K562 (cell line): ENCODE measurements at regions not wholly inside any gene's neighbourhood (a gene's known extent, or its start where the extent isn't known, plus 50 kb on each side); places are given as distances from the start of the nearest gene placed in this dataset.

Experiments
- ATAC-seq: fragments of 200-7000 bp; cut with Tn5 transposase; 3 replicates; pipeline ENCODE4 v1.9.1; 2020; ENCODE audit warnings: moderate library complexity
- BruUV-seq: library from RNA; stranded (reverse); fragments of 400-500 nt; replicated peaks from 2 replicates; lab custom pipeline; 2021; lab: Mats Ljungman, UMichigan
- CTCF ChIA-PET: fragments of 300-600 bp; formaldehyde crosslinking; extraction: SDS; loops from one replicate; lab custom pipeline; 2021; ENCODE audit warnings: low intra/inter-chr PET ratio; lab: Yijun Ruan, JAX
- POLR2A ChIA-PET: fragments of 300-600, 350-650 bp; sonication (Branson Sonifier 250); formaldehyde crosslinking; extraction: SDS; loops from one replicate; lab custom pipeline; 2021; ENCODE audit warnings: antibody characterized with exemption, inconsistent platforms; lab: Yijun Ruan, JAX
- DNase-seq, 4 experiments: peaks; one replicate each; pipeline versions ENCODE4 v3.0.0 to v3.0.0-alpha.2; 2011 to 2018; ENCODE audit warnings: low spot score in 3 of 4, mixed read lengths in 3 of 4; ENCODE audit errors: extremely low read depth in 1 of 4
- FAIRE-seq: peaks from 2 replicates; lab custom pipeline; 2011; peaks lifted over from hg19 to GRCh38; lab: Jason Lieb, UNC
- H2AFZ ChIP-seq: 2 replicates; pipeline ENCODE4 v1.6.0; 2011; ENCODE audit warnings: low read depth, low read length, control low read depth, inconsistent platforms
- H3K27ac ChIP-seq: fragments of 200-600 bp; 3 replicates; pipeline ENCODE4 v1.8.0; 2011; ENCODE audit warnings: low read depth, mild to moderate bottlenecking, control low read depth, inconsistent platforms, low read length, moderate library complexity, mixed read lengths; ENCODE audit errors: extremely low read depth
- H3K27me3 ChIP-seq, 2 experiments: fragments of 300-600 bp in 1 of 2; 2 replicates in 1 of 2; 3 replicates in 1 of 2; pipeline versions ENCODE4 v1.6.0 to v1.8.0; 2011; ENCODE audit warnings: inconsistent platforms in 2 of 2, low read length in 2 of 2, mild to moderate bottlenecking in 1 of 2, mixed read lengths in 1 of 2, moderate library complexity in 1 of 2; ENCODE audit not compliant: control insufficient read depth in 2 of 2, insufficient read depth in 2 of 2
- H3K36me3 ChIP-seq: fragments of 300-600 bp; 3 replicates; pipeline ENCODE4 v1.8.0; 2011; ENCODE audit warnings: mild to moderate bottlenecking, low read length, inconsistent platforms; ENCODE audit not compliant: control insufficient read depth, insufficient read depth
- H3K4me1 ChIP-seq, 2 experiments: fragments of 200-600 bp in 1 of 2; replicated peaks in 1 of 2; 2 replicates in 1 of 2; 3 replicates in 1 of 2; pipeline versions ENCODE4 v1.5.1 to v1.8.0; 2011; ENCODE audit warnings: inconsistent platforms in 2 of 2, low read length in 2 of 2, mild to moderate bottlenecking in 1 of 2, mixed read lengths in 1 of 2, moderate library complexity in 1 of 2; ENCODE audit not compliant: control insufficient read depth in 2 of 2, insufficient read depth in 2 of 2
- H3K4me2 ChIP-seq: 2 replicates; pipeline ENCODE4 v1.6.1; 2011; ENCODE audit warnings: low read length, control low read depth, inconsistent platforms, mixed read lengths; ENCODE audit not compliant: insufficient read depth
- H3K4me3 ChIP-seq: fragments of 200-600 bp; sonication (generic), shearing (Covaris generic); 2 replicates; pipeline ENCODE4 v1.5.1; 2016; ENCODE audit warnings: control low read depth, inconsistent platforms
- H3K79me2 ChIP-seq: fragments of 200-600 bp; 3 replicates; pipeline ENCODE4 v1.8.0; 2011; ENCODE audit warnings: low read length, inconsistent platforms; ENCODE audit not compliant: control insufficient read depth, insufficient read depth
- H3K9ac ChIP-seq, 2 experiments: 2 replicates each; pipeline versions ENCODE4 v1.6.0 to v1.6.1; 2011; ENCODE audit warnings: low read depth in 2 of 2, low read length in 2 of 2, control low read depth in 1 of 2, inconsistent platforms in 1 of 2, mild to moderate bottlenecking in 1 of 2, mixed read lengths in 1 of 2; ENCODE audit not compliant: insufficient read depth in 1 of 2
- H3K9me1 ChIP-seq: one replicate; pipeline ENCODE4 v1.6.0; 2011; ENCODE audit warnings: inconsistent platforms, mild to moderate bottlenecking, low read length, moderate library complexity; ENCODE audit not compliant: control insufficient read depth, insufficient read depth
- H3K9me3 ChIP-seq: replicated peaks from 2 replicates; pipeline ENCODE4 v1.5.1; 2011; ENCODE audit warnings: low read depth, low read length, inconsistent platforms; ENCODE audit not compliant: control insufficient read depth, insufficient read depth
- H4K20me1 ChIP-seq: replicated peaks from 2 replicates; pipeline ENCODE4 v1.6.1; 2011; ENCODE audit warnings: low read length, inconsistent platforms, mixed read lengths; ENCODE audit not compliant: control insufficient read depth, insufficient read depth
- BHLHE40 ChIP-seq: IDR thresholded peaks from 2 replicates; pipeline ENCODE4 v1.6.1; 2011; ENCODE audit warnings: low read length, improper control_type of control experiment
- BRCA1 ChIP-seq, 2 experiments: fragments of 450-650 bp in 1 of 2; sonication (generic) in 1 of 2; formaldehyde crosslinking in 1 of 2; IDR thresholded peaks; 2 replicates each; pipeline versions ENCODE4 v1.5.0 to v1.6.1; 2017 to 2020; ENCODE audit warnings: mild to moderate bottlenecking in 1 of 2, missing genetic modification reagents in 1 of 2
- E2F8 ChIP-seq: fragments of 450-650 bp; IDR thresholded peaks from 2 replicates; pipeline ENCODE4 v1.7.1; 2018; ENCODE audit warnings: mild to moderate bottlenecking, low read depth; ENCODE audit not compliant: partially characterized antibody
- NELFE ChIP-seq: IDR thresholded peaks from 2 replicates; pipeline ENCODE4 v1.6.1; 2011; ENCODE audit warnings: mild to moderate bottlenecking; ENCODE audit not compliant: insufficient read depth, insufficient read length
- POLR2G ChIP-seq: fragments of 200-400 bp; formaldehyde crosslinking; IDR thresholded peaks from 2 replicates; pipeline ENCODE4 v1.6.1; 2017; ENCODE audit warnings: low read depth, mild to moderate bottlenecking, antibody characterized with exemption, low read length, moderate library complexity
- RHOXF2B ChIP-seq: fragments of 250-450 bp; sonication (Bioruptor Pico); conservative IDR thresholded peaks from 2 replicates; pipeline ENCODE4 v1.5.1; 2021
- WGBS: fragments of 100-300 bp; shearing (Covaris generic); methylation state at CpG from one replicate; pipeline ENCODE4 v1.1.6; 2016; ENCODE audit warnings: low coverage, mixed read lengths; ENCODE audit not compliant: insufficient coverage; ENCODE audit errors: missing lambda C conversion rate; 5-methylcytosine and 5-hydroxymethylcytosine counted together
- in situ Hi-C: fragments of 300-500 bp; cut with MboI; formaldehyde crosslinking; loops from 4 replicates; pipeline ENCODE4 v1.15.0; 2018; ENCODE audit warnings: inconsistent platforms, mixed read lengths
- intact Hi-C: fragments of 100-400 bp; cut with micrococcal nuclease; formaldehyde crosslinking; loops from 2 replicates; pipeline ENCODE4 v1.14.2; 2022

GRCh38 chr22:49451070-49451840 is 376.4 kb downstream of the BRD1 start:
- ATAC-seq (0 out of 3 replicates have a peak, but pooled peaks have one; percentile 26), DNase-seq (no peak), FAIRE-seq (no peak)
- Histone ChIP-seq H3K4me2 (no peak overlapping the region), H3K79me2 (no peaks in the 10 kb centered on the region; the same call in 2 of the 3 replicates), H3K27ac (no peak overlapping the region), H3K36me3 (peaks cover 2% of the 10 kb centered on the region; the same call in 1 of the 3 replicates), H3K9me3 (no peaks in the 10 kb centered on the region), H2AFZ (no peak overlapping the region), H3K4me1 (peaks cover 11 to 14% of the 10 kb centered on the region in 2 experiments; a peak in 4 of 5 replicates), H3K4me3 (no peak overlapping the region), H3K9ac (no peak overlapping the region), H4K20me1 (peaks cover 8% of the 10 kb centered on the region; the same call in 1 of the 2 replicates), H3K9me1 (peaks cover 3% of the 10 kb centered on the region), H3K27me3 (no peaks in the 10 kb centered on the region)
- in situ Hi-C loops (no loop called here), intact Hi-C loops (no loop called here)
- 67% methylated on average over 14 of the region's 17 CpGs for WGBS
- ChIA-PET POLR2A (interaction anchor here (1.6 kb wide), 1 partner anchor 9 kb away, joined by 3 read pairs; no protein-coding TSS in a partner anchor), CTCF (no interaction called here)
- BruUV-seq, result no TSS peak
- TF ChIP-seq POLR2G (peak; percentile 38; the same call in 1 of the 2 replicates), NELFE (no peak), BHLHE40 (no peak), BRCA1 (IDR thresholded peaks at IDR 0.05) (no peak), BRCA1 (CRISPR knock-in tag; IDR thresholded peaks at IDR 0.05) (no peak), E2F8 (no peak), RHOXF2B (CRISPR knock-in tag) (no peak)
